ENCODE measurements at regions not wholly inside any gene's neighbourhood (a gene's known extent, or its start where the extent isn't known, plus 50 kb on each side); places are given as distances from the start of the nearest gene placed in this dataset.

DNA sequence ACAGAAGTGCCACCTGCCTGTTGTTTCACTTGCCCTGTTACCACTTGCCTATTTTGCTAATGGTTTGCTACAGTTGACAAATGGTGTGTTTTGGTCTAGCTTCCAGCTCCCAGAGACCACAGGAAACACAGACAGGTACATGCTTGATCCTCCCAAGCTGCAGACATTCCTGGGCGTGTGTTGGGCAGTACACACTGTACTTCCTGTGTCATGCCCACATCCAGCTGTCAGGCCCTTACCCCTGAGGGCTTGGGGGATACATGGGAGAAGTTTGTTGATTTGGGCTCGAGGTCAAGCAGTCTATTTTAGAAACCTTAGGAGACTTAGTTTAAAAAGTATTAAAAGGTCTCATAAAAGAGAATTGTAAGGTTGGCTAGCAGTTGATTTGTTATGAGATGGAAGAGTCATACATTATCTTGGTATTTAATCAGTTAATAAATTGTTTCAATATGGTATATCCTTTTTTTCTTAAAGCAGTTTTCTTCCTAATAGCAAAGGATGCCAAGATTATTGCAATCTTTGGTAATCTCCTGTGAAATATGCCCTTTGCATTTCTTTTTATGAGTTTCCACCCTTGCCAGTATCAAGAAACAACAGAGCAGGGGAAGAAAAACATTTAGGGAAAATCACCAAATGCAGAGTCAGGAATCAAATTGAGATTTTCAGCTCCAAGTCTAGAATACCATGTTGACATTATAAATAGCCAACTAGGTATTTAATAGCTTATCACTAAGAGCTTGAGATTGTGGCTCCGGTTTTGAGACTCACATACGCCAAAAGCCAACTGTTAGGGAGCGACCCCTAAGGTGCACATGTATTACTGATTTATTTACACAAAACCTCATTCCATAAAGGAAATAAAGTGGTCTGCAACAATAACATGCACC, 52.3 kb upstream of the CD180 start:
- Histone ChIP-seq H3K4me3 (no peak overlapping the region), H3K4me2 (ENCODE audit: control insufficient read depth, insufficient read depth) (no peak overlapping the region), H3K36me3 (ENCODE audit: control insufficient read depth in 2 of 2, insufficient read depth in 2 of 2, low read length in 1 of 2) (no peaks in the 10 kb centered on the region), H2AFZ (ENCODE audit: control insufficient read depth, low read depth, low read length) (no peak overlapping the region), H3K9ac (ENCODE audit: control insufficient read depth, insufficient read depth, low read length) (no peak overlapping the region), H3K27ac (ENCODE audit: control insufficient read depth, insufficient read depth) (no peak overlapping the region), H3K4me1 (ENCODE audit: control insufficient read depth, insufficient read depth, low read length) (no peaks in the 10 kb centered on the region), H3K79me2 (ENCODE audit: control insufficient read depth, insufficient read depth, low read length) (no peaks in the 10 kb centered on the region), H3K27me3 (replicated peaks in 1 of 2; ENCODE audit: control insufficient read depth in 2 of 2, insufficient read depth in 2 of 2, low read length in 1 of 2) (no peaks in the 10 kb centered on the region), H3K9me3 (replicated peaks; ENCODE audit: control insufficient read depth, insufficient read depth, low read length) (no peaks in the 10 kb centered on the region), H4K20me1 (ENCODE audit: control insufficient read depth, insufficient read depth) (no peaks in the 10 kb centered on the region)
- TF ChIP-seq SRF (IDR thresholded peaks at IDR 0.05; ENCODE audit: low read depth in 2 of 2, low read length in 2 of 2) (no peak), ASH2L (IDR thresholded peaks at IDR 0.05; ENCODE audit: borderline replicate concordance, low read depth) (no peak), ESRRA (IDR thresholded peaks at IDR 0.05; ENCODE audit: low read length) (no peak), IKZF1 (conservative IDR thresholded peaks at IDR 0.05) (no peak), RCOR1 (conservative IDR thresholded peaks at IDR 0.05; ENCODE audit: low read depth, low read length) (no peak), BRCA1 (IDR thresholded peaks at IDR 0.05; ENCODE audit: low read depth, low read length) (no peak), SMAD1 (IDR thresholded peaks at IDR 0.05; ENCODE audit: low read depth, partially characterized antibody) (no peak), TCF7 (IDR thresholded peaks at IDR 0.05; ENCODE audit: borderline replicate concordance) (no peak), MEF2A (IDR thresholded peaks at IDR 0.05; ENCODE audit: insufficient read depth, low read depth, low read length) (no peak), BMI1 (IDR thresholded peaks at IDR 0.05; ENCODE audit: borderline replicate concordance) (no peak), NFYA (IDR thresholded peaks at IDR 0.05; ENCODE audit: borderline replicate concordance, low read depth, low read length) (no peak), BACH1 (IDR thresholded peaks at IDR 0.05; ENCODE audit: borderline replicate concordance) (no peak)
- TF ChIP-seq, protein P1, sequence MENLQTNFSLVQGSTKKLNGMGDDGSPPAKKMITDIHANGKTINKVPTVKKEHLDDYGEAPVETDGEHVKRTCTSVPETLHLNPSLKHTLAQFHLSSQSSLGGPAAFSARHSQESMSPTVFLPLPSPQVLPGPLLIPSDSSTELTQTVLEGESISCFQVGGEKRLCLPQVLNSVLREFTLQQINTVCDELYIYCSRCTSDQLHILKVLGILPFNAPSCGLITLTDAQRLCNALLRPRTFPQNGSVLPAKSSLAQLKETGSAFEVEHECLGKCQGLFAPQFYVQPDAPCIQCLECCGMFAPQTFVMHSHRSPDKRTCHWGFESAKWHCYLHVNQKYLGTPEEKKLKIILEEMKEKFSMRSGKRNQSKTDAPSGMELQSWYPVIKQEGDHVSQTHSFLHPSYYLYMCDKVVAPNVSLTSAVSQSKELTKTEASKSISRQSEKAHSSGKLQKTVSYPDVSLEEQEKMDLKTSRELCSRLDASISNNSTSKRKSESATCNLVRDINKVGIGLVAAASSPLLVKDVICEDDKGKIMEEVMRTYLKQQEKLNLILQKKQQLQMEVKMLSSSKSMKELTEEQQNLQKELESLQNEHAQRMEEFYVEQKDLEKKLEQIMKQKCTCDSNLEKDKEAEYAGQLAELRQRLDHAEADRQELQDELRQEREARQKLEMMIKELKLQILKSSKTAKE (IDR thresholded peaks at IDR 0.05; ENCODE audit: low read depth, poor library complexity, severe bottlenecking): no peak
- TF ChIP-seq, protein P2, sequence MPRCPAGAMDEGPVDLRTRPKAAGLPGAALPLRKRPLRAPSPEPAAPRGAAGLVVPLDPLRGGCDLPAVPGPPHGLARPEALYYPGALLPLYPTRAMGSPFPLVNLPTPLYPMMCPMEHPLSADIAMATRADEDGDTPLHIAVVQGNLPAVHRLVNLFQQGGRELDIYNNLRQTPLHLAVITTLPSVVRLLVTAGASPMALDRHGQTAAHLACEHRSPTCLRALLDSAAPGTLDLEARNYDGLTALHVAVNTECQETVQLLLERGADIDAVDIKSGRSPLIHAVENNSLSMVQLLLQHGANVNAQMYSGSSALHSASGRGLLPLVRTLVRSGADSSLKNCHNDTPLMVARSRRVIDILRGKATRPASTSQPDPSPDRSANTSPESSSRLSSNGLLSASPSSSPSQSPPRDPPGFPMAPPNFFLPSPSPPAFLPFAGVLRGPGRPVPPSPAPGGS (IDR thresholded peaks at IDR 0.05; ENCODE audit: borderline replicate concordance, insufficient read depth, low read depth, low read length, poor library complexity, severe bottlenecking): no peak
- WGBS (ENCODE audit: insufficient coverage, insufficient replicate concordance, low lambda C conversion rate, missing lambda C conversion rate): 56% methylated on average over 5 of the region's 5 CpGs
- ATAC-seq (no peak), DNase-seq (ENCODE audit: low read depth, low spot score) (no peak), FAIRE-seq (no peak)
- RAD21 ChIA-PET (ENCODE audit: unreplicated experiment): interaction anchor here (1.0 kb wide), 1 partner anchor 1003 kb away, joined by 3 read pairs; no protein-coding TSS in a partner anchor
- POLR2A ChIA-PET: interaction anchor here (0.5 kb wide), 1 partner anchor 201 kb away, joined by 4 read pairs; no protein-coding TSS in a partner anchor
- intact Hi-C loops (cut with micrococcal nuclease; ENCODE audit: unreplicated experiment): no loop called here
- no TSS peak for BruUV-seq (replicated peaks)
- SMC1A ChIA-PET (ENCODE audit: uncharacterized antibody, unreplicated experiment): interaction anchor here (0.6 to 4.6 kb wide), 5 partner anchors 10 to 1034 kb away, joined by 3 to 55 read pairs (median 3); no protein-coding TSS in a partner anchor
- in situ Hi-C loops (cut with MboI): loop anchor here (5.0 to 25.0 kb wide), 3 partner anchors 1003 to 1738 kb away; no protein-coding TSS in a partner anchor
- CTCF ChIA-PET: interaction anchor here (1.1 to 6.1 kb wide), 2 partner anchors 10 to 1004 kb away, joined by 4 to 73 read pairs; no protein-coding TSS in a partner anchor
